ENCODE measurements at regions not wholly inside any gene's neighbourhood (a gene's known extent, or its start where the extent isn't known, plus 50 kb on each side); places are given as distances from the start of the nearest gene placed in this dataset.

DNA sequence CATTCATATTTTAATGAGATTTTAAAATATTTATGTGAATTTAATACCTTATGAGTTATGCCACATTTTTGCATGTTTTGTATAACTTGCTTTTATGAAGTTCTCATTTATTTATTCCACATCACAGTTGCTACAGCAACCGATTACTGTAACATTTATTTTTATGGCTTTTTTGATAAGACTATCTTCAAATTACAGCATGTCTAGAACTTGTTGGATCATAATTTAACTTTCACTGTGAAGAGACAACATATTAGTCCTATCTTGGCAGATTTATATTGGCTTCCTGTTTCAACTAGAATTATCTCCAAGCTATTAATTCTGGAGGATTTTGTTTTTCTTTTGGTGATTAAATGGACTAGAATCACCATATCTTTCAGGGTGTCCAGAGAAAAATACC, 793.7 kb upstream of the SLITRK5 start:
- TF ChIP-seq CTCF (IDR thresholded peaks at IDR 0.05) (no peak), POLR2A (IDR thresholded peaks at IDR 0.05) (no peak), POLR2AphosphoS5 (IDR thresholded peaks at IDR 0.05) (no peak)

All from stomach (tissue), 4 donors.